GF-D8 (cell line): ENCODE measurements at regions not wholly inside any gene's neighbourhood (a gene's known extent, or its start where the extent isn't known, plus 50 kb on each side); places are given as distances from the start of the nearest gene placed in this dataset.

Experiments used
- DNase-seq: peaks from one replicate; lab custom pipeline; 2025; lab: John Stamatoyannopoulos, UW

GRCh38 chr14:101482066-101482465, 79.2 kb upstream of the DIO3 start:
- no peak for DNase-seq

- no peak for DNase-seq
Observed at GRCh38 chr14:101483829-101484228, 77.5 kb upstream of the DIO3 start.

GRCh38 chr14:101489092-101489760, 72.1 kb upstream of the DIO3 start:
- DNase-seq = no peak

GRCh38 chr14:101490771-101491170, 70.5 kb upstream of the DIO3 start:
- no peak for DNase-seq

GRCh38 chr14:101491841-101492240, 69.5 kb upstream of the DIO3 start:
- no peak for DNase-seq

GRCh38 chr14:101492716-101493115, 68.6 kb upstream of the DIO3 start:
- DNase-seq = no peak

GRCh38 chr14:101494826-101495225, 66.5 kb upstream of the DIO3 start:
- no peak for DNase-seq

GRCh38 chr14:101495284-101495683, 66.0 kb upstream of the DIO3 start:
- no peak for DNase-seq

GRCh38 chr14:101495827-101496775, 65.2 kb upstream of the DIO3 start:
- DNase-seq = no peak

GRCh38 chr14:101496776-101497683, 64.3 kb upstream of the DIO3 start:
- DNase-seq = no peak

- DNase-seq = no peak
Observed at GRCh38 chr14:101497684-101498525, 63.4 kb upstream of the DIO3 start.

- DNase-seq = no peak
Observed at GRCh38 chr14:101498526-101498860, 62.8 kb upstream of the DIO3 start.

GRCh38 chr14:101499080-101499479, 62.2 kb upstream of the DIO3 start:
- DNase-seq = no peak

- DNase-seq = no peak
Observed at GRCh38 chr14:101499513-101499912, 61.8 kb upstream of the DIO3 start.

- DNase-seq = no peak
Observed at GRCh38 chr14:101500061-101500460, 61.2 kb upstream of the DIO3 start.

- DNase-seq = no peak
Observed at GRCh38 chr14:101500681-101501080, 60.6 kb upstream of the DIO3 start.

GRCh38 chr14:101501341-101501740, 60.0 kb upstream of the DIO3 start:
- no peak for DNase-seq

- DNase-seq = no peak
Observed at GRCh38 chr14:101501858-101502615, 59.3 kb upstream of the DIO3 start.

GRCh38 chr14:101502761-101503392, 58.4 kb upstream of the DIO3 start:
- no peak for DNase-seq

GRCh38 chr14:101503431-101504095, 57.7 kb upstream of the DIO3 start:
- DNase-seq = no peak
